HG03060 (cell line): ENCODE measurements at regions not wholly inside any gene's neighbourhood (a gene's known extent, or its start where the extent isn't known, plus 50 kb on each side); places are given as distances from the start of the nearest gene placed in this dataset.
"Not testable (repeated sequence)": the region's sequence is repeated elsewhere in the genome, so short reads cannot be mapped to it uniquely, and the experiment has no call there.

Source experiments
- ATAC-seq: cut with Tn5 transposase; IDR thresholded peaks from one replicate; pipeline ENCODE4 v1.9.1; 2021; ENCODE audit warnings: low read depth, moderate number of reproducible peaks; ENCODE audit not compliant: unreplicated experiment

DNA sequence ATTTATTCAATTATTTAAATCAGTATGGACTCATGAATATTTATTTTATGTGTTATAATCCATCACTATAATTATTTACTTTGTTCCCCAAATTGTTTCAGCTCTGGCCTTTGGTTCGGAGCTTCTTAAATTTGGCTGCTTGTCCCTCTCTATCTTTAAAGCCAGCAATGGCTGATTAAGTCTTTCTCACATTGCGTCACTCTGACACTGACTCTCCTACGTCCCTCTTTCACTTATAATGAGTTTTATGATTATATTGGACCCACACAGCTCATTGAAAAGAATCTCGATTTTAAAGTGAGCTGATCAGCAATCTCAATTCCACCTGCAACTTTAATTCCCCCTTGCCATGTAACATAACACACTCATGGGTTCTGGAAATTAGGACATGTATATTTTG lies 185.2 kb upstream of the SLC39A10 start:
- no peak for ATAC-seq

DNA sequence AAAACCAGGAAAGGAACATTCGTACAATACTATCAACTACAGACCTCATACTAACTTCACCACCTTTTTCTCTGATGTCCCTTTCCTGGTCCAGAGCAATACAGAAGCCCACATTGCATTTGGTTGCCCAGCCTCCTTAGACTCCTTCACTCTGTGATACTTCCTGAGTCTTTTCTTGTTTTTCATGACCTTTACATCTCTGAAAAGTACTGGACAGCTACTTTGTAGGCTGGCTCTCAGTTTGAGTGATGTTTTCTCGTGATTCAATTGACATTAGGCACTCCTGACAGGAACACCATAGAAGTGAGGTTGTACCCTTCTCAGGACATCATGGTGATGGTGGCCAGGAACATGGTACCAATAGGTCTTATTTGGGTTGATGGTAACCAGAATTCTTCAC lies 185.9 kb upstream of the SLC39A10 start:
- no peak for ATAC-seq

DNA sequence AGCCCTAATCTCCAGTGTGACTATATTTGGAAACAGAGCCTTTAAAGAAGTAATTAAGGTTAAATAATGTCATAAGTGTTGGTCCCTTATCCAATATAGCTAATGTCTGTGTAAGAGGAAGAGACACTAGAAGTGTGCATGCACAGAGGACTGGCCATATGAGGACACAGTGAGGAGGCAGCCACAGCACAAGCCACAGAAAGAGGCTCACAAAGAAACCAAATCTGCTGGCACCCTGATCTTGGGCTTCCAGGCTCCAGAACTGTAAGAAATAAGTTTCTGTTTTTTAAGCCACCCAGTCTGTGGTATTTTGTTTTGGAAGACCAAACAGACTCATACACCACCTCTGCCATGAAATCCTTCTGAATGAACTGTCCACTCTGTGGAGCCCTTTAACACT lies 186.4 kb upstream of the SLC39A10 start:
- no peak for ATAC-seq

DNA sequence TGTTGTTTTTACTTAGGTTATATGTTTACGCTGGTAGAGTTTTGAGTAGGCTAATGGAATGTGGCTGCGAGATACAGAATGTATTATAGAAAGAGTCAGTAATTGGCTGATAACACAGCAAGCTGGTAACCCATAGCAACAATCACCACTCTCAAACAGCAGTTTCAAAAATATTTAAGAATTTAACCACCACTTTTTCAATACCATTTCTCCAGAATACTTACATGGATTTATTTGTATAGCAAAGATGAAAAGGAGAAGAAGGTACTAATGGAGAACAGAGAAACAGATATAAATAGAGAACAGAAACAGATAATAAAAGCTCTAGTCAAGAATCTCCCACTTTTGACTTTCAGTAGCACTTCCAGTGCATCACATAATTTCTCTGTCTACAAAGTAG lies 188.3 kb upstream of the SLC39A10 start:
- ATAC-seq, result peak; percentile 69

DNA sequence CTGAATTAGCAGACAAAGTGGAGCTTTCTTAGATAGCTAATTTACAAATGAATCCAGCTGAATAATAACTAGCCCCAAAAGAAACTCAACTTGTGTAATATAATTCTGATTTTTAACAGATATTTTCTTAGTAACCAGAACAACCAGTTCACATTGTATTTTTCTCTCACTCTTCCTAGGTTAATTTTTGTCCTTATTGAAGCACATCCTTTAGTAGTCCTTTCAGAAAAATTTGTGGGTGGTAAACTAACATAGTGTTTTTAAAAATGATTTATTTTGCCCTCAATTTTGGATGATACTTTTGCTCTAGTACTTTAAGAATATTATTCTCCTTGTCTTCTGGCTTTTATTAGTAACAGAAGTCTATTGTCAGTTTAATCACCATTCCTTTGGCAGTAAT lies 190.6 kb upstream of the SLC39A10 start:
- ATAC-seq, result no peak

DNA sequence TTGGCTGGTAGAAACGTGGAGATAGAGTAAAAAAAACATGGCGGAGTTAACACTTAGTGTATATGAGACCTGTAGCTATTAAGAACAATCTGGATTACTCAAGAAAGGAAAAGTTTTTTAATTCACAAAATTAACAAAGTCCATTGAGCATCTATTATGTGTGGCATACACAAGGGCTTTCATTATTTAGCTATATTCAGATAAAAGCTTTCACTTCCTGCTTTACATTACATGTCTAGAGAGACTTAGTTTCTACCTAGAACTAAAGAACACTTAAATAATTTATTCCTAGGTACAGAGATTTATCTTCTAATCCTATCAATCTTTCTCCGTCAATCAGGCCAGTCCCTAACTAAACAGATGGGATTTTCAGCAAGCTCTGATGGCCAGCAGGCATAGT lies 196.0 kb upstream of the SLC39A10 start:
- ATAC-seq, result no peak

DNA sequence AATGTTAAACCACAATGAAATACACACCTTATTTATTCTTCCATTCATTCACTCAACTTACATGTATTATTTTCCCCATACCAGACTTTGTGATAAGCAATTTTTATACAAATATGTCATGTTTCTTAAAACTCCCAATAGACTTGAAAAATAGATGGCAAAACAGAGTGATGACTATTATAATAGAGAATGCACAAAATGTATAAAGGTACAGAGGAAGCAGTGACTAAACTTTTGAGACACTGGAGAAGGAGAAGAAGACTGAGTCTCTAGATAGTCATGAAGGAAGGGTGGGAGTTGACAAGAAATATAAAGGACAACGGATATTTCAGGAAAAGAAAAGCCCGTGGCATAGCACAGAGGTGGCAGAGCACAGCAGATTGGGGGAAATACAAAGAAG lies 198.1 kb upstream of the SLC39A10 start:
- ATAC-seq, result no peak

DNA sequence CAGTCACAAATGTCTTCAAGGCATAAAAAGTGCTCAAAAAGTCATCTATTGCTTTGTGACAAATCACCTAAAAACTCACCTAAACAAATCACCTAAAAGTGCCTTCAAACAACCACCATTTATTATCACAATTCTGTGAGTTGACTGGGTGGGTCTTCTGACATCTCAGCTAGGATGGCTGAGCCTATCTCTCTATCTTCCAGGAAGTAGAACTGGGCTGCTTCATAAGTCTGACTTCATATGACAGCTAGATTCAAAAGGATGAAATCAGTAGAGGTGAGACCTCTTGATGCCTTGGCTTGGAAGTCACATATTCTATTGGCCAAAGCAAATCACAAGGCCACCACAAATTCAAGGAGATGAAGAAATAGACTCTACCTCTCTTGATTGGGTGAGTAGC lies 199.2 kb upstream of the SLC39A10 start:
- ATAC-seq, result no peak

DNA sequence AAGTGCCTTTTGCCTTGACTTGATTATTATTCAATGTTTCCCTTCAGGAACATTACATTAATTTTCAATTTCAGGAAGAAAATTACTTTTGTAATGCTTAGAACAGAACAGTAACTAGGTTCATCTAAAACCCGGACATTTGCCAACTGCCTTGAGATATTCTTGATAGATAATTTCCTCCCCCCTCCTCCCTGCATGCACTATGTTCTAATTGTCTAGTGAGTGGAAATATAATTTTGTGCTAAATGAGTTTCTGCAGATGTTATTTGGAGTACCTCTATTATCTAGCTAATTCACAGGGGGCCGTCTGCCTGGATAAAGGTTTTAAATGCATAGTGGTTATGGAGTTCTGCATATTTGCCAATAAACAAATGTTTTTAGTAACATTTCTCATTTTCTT lies 200.3 kb upstream of the SLC39A10 start:
- no peak for ATAC-seq

DNA sequence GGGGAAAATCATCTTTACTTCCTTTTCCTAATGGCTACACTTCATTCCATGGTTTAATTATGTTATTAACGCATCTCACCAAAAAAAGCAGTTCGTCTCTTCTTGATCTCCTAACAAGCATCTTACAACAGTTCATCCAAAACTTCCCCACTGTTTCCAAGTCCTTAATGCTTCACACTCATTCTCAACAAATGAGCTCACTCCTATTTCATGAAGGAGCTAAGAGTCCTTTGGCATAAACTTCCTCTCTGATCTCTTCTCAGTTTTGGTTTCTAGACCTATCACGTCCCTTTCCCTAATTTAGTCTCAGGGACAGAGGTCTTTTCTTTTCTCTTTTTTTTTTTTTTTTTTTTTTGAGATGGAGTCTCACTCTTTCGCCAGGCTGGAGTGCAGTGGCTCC lies 205.9 kb upstream of the SLC39A10 start:
- ATAC-seq, result no peak

DNA sequence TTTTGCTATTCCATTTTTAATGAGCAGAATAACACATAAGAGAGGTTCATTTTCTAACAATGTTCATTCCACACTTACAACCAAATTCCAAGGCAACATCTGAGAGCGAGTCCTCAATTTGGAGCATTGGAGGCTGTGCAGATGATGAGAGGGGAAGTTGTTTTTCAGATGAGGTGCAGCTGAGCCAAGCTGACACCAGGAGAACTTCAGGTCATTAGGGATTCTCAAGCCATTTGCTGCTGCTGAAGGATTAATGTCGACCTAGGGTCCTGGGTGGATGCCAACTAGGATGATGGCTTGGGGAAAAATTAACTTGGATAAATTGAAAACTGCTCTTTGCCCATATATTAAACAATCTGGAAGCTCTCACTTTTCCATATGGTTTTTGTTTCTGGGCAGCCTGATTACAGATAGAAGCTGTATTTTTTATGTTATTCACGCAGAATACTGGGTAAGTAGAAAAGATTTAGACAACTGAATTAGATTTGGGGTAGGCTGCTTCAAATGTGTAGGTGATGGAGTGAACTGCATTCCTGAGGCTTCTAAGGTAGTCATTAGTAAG lies 206.4 kb upstream of the SLC39A10 start:
- ATAC-seq, result no peak

DNA sequence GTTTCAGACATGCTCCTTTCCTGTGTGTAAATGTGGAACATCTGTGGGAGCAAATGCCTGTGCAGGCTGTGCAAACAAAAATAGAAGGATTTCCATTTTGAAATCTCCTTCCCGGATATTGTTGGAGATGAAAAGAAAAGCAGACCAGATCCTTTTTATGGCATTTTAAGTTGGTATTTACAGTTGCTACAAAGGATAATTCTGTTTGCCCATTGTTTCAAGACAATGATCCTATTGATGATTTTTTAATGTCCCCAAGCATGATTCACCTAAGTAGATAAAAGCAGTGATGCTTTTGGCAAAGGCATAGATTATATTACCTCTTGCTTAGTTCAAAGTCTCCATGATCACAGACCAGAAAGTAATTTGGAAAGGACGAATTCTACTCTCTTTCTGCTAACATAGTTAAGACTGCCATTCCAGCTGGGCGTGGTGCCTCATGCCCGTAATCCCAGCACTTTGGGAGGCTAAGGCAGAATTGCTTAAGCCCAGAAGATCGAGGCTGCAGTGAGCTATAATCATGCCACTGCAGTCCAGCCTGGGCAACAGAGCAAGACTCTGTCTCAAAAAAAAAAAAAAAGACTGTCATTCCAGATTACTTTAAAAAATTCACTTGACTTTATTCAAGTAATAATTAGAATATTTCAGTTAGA lies 209.6 kb upstream of the SLC39A10 start:
- no peak for ATAC-seq

DNA sequence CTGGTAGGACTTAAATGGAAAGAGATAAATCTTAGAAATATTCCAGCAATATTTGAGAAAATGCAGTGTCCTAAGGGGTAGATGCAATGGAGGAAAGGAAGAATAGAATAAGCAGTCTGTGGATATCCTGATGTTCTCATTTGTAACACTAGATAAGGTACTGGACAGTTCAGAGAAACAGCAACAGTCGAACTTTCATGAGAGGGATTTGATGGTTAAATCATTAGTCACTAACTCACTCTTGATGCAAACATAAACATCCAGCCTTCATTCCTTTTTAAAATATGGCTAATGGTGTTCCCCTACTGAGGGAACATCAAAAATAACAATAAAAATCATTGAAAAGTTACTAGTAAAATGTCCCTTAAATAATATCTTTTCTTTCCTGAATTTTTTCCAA lies 211.4 kb upstream of the SLC39A10 start:
- no peak for ATAC-seq

DNA sequence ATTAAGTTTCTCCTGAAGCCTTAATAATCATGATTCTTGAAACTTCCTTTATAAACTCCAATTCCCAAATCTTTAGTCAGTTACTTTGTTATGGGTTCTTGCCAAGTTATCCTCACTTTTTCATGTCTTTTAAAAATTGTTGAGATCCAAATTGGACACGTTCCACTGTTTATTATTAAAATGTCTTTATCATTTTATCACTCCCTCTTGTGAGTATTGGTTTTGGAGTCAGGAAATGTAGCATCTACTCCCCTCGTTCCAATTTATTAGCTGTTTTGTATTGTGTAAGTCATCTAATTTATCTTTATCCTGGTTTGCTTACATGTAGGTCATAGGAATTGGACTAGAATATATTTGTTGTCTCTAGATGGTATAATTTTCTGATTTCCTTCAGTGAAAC lies 213.1 kb upstream of the SLC39A10 start:
- ATAC-seq, result no peak

DNA sequence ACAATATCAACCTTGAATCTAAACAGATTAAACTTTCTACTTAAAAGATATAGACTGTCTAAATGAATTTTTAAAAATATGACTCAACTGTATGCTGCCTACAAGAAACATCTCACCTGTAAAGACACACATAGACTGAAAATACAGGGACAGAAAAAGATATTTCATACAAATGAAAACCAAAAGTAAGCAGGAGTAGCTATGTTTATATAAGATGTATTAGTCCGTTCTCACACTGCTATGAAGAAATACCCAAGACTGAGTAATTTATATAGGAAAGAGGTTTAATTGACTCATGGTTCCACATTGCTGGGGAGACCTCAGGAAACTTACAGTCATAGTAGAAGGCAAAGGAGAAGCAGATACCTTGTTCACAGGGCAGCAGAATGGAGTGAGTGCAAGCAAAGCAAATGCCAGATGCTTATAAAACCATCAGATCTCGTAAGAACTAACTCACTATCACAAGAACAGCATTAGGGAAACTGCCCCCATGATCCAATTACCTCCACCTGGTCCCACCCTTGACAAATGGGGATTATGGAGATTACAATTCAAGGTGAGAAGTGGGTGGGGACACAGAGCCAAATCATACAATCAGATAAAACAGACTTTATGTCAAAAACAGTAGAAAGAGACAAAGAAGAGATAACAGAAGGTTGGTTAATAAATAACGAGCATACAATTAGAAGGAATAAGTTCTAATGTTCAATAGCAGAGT lies 214.4 kb upstream of the SLC39A10 start:
- ATAC-seq, result no peak

DNA sequence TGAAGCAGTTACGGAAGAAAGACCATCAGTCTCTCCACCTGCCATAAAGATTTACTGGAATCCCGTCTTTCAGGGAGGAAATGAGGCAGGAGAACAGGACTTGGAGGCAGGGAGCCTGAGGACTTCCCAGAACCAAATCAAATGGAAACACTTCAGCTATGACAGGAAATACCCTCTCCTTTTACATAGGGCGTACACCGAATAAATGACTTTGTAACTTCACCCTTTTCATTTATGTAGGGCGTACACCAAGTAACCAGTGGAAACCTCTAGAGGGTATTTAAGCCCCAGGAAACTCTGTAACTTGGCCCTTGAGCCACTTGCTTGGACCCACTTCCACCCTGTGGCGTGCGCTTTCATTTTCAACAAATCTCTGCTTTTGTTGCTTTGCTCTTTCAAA lies 218.3 kb upstream of the SLC39A10 start:
- ATAC-seq, result no peak

DNA sequence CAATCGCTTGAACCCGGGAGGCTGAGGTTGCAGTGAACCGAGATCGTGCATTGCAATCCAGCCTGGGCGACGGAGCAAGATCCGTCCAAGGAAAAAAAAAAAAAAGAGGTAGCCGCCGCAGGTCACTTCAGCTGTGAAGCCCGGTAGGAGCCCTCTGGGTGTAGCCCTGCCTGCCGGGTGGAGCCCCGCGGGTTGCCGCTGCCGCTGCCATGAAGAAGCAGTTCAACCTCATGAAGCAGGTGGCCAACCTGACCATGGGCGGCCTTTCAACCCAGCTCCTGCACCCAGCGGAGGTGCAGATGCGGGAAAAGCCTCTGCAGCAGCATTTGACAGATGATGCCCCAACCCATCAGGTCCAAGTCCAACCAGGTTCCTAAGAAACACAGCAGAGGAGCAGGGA lies 219.5 kb upstream of the SLC39A10 start:
- no peak for ATAC-seq

DNA sequence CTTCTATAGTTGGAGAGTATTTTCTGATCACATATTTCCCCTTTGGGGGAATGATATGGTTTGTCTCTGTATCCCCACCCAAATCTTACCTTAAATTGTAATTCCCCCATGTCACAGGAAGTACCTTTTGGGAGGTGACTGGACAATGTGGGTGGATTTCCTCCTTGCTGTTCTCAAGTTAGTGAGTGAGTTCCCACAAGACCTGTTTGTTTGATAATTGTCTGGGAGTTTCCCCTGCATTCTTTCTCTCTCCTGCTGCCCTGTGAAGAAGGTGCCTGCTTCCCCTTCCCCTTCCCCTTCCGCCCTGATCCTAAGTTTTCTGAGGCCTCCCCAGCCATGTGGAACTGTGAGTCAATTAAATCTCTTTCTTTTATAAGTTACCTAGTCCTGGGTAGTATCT lies 222.7 kb upstream of the SLC39A10 start:
- ATAC-seq, result no peak

DNA sequence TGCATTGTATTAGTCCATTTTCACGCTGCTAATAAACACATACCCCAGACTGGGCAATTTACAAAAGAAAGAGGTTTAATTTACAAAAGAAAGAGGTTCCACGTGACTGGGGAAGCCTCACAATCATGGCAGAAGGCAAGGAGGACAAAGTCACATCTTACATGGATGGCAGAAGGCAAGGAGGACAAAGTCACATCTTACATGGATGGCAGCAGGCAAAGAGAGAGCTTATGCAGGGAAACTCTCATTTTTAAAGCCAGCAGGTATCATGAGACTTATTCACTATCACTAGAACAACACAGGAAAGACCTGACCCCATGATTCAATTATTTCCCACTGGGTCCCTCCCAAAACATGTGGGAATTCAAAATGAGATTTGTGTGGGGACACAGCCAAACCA lies 223.3 kb upstream of the SLC39A10 start:
- not testable (repeated sequence) for ATAC-seq

DNA sequence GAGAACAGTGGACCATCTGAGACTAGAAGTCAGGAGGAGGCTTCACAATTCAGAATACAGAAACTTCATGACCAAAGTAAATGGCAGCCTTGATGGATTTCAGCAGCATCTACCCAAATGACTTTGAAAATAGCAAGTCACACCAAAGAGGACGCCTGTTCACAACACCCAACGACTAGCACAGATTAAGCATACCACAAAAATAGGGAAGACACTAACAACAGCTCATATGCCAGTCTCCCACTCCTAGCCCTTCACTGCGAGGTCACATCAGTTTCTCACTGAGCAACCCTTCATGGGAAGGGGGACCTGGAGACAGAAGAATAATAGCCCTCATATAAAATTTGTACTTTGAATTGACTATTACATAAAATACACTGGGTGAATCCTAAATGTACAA lies 228.4 kb upstream of the SLC39A10 start:
- ATAC-seq, result no peak

DNA sequence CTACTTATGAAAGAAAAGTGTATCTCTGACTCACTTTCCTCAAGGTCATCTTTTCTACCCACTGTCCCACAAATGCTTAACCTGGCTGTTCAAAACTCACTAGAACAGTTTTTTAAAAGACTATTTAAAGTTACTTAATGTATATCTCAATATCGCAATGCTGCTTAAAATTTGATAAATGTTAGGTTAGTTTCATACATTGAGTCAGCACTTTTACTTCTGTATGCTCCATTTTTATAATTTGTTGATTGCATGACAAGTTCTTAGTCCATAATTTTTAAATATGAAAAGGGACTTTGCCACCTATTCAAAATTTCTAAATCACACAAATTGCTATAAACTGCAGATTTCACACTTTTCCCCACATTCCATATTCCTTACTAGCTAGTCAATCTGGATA lies 231.7 kb upstream of the SLC39A10 start:
- ATAC-seq, result no peak

DNA sequence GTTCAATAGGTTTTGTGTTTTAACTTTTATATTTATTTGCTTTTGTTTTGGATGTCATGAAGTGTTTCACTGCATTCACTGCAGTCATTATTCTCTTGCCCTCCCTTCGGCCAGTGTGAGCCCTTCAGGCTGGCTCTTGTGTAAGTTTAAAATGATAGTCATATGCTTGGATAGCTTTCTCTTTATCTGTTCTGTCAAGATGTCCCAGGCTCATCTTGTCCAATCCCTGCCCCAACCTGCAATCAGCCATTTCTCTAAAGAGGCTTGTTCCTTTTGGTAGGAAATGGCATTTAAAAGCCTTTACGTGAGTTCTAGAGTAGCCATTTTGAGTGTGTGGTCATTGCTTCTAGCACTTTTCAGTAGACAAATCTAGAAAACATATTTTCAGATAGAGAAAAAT lies 238.0 kb upstream of the SLC39A10 start:
- no peak for ATAC-seq
